ENCODE measurements at regions not wholly inside any gene's neighbourhood (a gene's known extent, or its start where the extent isn't known, plus 50 kb on each side); places are given as distances from the start of the nearest gene placed in this dataset.

DNA sequence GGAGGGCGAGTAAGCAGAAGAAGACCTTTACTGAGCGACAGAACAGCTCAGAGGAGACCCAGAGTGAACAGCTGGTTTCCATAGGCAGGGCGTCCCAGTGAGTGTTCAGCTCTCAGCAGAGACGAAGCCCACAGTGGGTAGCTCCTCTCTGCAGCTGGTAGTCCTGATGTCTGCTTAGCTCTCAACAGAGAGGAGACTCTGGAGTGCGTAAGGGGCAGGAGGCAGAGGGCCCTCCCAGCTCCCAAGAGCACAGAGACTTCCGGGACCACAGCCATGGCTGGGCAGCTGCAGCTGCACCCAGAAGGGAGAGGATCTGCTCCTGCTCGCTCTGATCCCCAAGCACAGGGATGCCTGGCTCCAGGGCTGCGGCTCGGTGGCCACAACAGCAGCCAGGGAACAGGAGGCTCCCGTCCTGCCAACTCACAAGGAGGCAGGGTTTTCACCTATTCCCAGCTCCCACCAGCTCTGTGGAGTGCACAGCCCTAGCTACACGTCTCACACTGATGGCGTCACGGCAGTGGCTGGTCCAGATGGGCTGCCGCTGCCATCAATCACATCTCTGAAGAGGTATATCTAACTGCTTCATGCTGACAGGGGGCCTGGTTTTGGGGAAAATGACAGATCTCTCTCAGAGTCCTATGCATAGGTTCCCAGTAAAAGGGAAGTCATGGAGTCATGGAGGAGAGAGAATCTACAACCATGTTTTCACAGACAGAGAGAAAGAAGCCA, 2660.1 kb upstream of the PCDH20 start:
- no peak for DNase-seq (ENCODE audit: low spot score)

DNA sequence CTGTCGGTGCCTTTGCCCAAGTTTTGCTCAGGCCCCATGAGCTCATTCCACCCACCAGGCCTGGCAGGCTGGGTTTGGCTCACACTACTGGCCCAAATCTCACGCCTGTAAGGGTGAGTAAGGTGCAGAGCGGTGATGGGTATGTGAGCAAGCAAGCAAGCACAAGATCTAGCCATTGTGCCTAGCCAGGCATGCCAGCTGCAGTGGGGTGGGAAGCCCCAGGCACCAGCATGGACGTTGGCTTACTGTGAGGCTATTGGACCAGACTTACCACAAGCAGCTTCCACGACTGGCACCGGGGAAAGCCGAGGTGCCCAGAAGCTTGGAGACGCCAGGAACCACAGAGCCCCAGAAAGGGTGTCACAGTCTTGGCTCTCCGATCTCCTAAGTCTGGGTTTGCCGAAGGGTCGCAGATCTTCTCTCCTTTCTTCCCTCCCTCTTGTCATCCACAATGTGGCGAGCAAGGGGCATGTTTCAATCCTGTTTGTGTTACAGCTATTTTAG, 2659.4 kb upstream of the PCDH20 start:
- DNase-seq (ENCODE audit: low spot score) = no peak

DNA sequence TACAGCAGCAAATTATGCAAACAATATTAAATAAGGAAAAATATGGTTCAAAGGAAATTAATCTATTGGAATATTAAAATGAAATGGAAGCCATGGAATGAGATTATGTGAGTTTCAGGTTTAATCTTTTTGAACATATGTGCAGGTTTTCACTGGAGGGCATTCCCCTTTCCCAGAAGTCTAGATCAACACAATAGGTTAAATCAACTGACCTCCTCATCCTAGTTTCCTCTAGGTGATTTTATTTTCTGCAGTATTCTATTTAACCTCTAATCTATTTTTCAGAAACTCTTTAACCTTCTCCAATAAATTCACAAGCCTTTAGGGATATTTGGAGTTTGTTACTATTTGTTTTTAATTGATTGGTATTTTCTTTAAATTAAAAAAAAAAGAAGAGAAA, 2657.6 kb upstream of the PCDH20 start:
- DNase-seq (ENCODE audit: low spot score) = no peak

DNA sequence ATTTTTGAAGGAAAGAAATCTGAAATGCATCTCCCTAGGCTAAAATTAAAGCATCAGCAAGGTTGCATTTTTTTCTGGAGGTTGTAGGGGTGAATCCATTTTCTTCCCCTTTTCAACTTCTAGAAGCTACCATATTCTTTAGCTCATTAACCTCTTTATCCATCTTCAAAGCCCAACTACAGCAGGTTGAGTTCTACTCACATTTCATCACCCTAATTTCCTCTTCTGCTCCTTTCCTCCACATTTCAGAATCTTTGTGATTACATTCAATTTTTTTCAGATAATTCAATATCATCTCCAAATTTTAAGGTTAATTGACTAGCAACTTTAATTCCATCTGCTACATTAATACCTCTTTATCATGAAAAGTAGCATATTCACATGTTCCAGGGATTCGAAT, 2655.7 kb upstream of the PCDH20 start:
- no peak for DNase-seq (ENCODE audit: low spot score)

DNA sequence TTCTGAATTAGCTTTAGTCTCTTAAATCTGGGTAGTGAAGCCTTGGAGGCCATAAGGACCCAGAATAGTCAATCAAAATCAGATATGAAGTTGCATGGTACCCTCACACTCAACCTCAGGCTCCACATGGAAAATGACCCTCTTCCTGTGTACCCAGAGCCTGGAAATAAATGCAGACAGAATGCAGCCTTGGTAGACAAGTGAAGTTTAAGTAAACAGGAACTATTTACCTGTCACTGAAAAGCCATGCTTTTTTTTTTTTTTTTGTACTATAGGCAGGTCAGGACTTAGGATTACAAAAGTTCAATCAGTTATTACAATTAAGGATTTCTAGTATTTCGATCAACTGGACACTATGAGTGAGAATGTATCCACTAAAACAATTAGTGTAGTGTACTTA, 2654.2 kb upstream of the PCDH20 start:
- DNase-seq (ENCODE audit: low spot score) = no peak

DNA sequence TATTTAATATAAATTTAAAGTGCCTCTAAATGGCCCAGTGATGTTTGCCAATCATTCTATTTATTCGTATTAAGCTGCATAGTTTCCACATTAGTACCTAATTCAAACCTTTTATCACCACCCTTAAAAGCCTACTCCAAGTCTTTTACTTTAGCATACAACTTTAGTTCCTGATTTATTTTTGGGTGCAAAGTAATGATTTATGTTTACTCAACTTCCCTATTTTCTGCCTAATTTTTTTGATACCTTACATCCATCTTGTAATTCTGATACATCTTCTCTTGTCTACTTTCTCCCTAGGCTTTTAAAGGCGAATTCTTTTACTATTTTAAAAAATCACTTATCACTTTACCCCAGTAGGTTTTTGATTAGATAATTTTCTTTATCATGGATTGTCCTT, 2651.1 kb upstream of the PCDH20 start:
- no peak for DNase-seq (ENCODE audit: low spot score)

DNA sequence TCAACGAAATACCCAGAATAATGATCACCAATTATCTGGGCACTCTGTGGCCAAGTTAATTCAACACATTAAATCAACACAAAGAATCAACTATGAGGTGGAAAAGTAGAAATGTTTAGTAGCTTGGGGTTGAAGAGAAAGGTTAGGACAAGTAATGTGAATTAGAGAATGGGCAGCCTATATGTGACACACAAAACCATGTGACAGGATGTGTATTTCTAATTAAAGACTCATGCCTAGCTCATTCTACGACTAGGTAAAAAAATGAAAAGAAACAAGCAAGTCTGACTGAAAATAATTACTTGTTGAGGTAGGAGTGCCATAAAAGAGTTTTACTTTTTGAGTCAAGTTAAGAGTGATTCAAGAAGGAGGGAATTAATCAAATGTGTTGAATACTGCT, 2646.0 kb upstream of the PCDH20 start:
- DNase-seq (ENCODE audit: low spot score) = no peak

DNA sequence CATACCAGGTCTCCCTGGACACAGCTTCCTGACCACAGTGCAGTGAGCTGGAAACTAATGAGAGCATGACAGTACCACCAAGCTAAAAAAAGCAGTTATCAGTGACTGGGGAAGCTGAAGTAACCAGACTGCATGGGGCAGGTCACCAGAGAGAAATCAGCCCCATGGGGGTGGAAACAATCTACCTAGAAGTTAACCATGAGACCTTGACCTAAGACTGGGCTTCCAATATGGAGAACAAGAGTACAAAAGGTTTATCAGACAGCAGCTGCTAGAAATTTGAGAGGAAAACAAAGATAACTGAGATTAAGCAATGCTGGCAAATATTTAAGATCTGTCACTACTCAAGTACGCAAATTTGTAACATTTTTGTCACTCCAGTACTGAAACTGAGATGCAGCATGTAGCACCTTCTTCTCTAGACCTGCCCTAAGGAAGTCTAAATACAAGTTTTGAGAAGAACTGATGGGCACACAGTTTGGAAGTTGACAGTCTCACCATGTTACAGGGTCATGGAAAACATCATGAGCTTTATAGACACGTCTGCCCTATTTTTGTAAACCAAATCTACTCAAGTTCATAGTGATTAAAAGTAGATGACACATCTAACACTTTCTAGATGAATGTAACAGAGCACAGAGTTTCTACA, 2641.8 kb upstream of the PCDH20 start:
- DNase-seq (ENCODE audit: low spot score) = no peak

DNA sequence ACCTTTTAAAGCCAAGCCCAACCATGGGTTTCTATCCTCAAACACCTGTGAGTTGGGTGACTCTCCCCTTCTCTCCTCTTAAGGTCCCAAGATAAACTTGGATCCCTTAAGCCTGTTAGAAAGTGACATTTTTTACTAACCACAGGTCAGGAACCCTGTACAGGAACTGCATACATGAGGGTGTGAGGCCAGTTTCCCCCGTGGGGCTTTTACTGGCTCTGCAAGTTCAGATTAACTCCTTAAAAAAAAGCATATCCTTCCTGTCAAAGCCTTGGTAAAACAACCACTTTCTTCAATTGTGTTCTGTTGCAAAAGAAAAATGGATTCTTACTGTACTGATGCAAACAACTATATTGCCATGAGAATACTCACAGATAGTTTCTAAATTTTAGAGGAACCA, 2638.7 kb upstream of the PCDH20 start:
- no peak for DNase-seq (ENCODE audit: low spot score)

DNA sequence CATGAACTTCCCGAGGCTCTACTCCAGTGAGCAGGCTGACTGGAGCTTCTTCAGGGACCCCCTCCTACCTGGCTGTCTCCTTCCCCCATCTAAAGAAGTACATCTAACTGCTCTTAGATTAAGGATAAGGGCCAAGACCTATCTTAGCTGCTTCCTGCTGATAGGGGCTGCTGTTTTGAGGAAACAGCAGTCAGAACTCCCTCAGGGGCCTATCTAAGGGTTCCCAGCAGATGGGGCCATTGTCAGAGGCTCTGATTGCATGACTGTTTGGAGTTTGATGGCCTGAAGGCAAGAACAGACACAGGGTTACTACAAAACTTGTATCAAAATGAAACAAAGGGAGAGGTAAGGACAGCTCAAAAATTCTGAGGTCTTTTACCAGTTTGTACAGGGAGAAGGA, 2636.9 kb upstream of the PCDH20 start:
- DNase-seq (ENCODE audit: low spot score) = no peak

DNA sequence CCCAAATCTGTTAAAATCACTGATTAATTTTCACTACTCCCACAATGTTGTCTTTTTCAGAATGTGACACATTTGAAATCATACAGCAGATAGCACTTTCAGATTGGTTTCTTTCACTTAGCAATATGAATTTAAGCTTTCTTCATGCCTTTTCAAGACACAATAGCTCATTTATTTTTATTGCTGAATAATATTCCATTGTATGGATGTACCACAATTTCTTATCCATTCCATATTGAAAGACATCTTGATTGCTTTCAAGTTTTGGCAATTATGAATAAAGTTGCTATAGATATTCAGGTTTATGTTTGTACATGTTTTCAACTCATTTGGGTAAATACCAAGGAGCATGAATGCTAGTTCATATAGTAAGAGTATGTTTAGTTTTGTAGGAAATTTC, 2635.6 kb upstream of the PCDH20 start:
- DNase-seq (ENCODE audit: low spot score) = no peak

DNA sequence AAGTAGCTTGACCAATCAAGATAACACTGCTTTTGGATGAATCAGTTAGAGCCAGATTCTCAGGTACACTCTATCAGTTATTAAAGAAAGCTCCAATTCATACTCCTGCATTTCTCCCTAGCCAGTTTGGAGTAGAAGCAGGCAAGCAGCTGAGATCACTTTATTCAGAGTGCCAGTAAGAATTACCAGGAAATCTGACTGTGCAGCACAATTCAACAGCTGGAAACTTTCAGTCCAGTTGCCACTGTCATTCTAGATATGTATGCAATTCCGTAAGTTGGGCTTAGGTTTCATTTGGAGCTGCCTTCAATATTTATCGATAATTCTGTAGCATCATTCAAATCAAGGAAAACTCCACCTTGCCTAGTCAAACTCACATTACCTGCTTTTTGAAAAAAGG, 2625.6 kb upstream of the PCDH20 start:
- DNase-seq (ENCODE audit: low spot score) = no peak

DNA sequence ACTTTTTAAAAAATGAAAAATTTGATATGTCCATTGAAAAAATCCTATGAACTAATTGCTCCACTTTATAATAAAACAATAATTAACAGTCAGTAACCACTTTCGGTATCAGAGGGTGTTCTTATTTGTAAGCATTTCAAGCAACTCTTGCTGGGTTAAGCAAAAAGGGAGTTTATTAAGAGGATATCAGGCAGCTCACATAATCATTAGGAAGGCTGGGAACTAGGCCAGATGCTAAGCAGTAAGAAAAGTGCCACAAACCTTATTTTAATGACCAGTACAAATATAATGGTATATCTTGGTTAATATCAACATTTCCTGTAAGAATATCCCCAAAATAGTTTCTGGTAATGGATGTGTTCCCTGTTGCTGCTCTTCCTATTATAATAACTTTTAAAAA, 2618.3 kb upstream of the PCDH20 start:
- no peak for DNase-seq (ENCODE audit: low spot score)

DNA sequence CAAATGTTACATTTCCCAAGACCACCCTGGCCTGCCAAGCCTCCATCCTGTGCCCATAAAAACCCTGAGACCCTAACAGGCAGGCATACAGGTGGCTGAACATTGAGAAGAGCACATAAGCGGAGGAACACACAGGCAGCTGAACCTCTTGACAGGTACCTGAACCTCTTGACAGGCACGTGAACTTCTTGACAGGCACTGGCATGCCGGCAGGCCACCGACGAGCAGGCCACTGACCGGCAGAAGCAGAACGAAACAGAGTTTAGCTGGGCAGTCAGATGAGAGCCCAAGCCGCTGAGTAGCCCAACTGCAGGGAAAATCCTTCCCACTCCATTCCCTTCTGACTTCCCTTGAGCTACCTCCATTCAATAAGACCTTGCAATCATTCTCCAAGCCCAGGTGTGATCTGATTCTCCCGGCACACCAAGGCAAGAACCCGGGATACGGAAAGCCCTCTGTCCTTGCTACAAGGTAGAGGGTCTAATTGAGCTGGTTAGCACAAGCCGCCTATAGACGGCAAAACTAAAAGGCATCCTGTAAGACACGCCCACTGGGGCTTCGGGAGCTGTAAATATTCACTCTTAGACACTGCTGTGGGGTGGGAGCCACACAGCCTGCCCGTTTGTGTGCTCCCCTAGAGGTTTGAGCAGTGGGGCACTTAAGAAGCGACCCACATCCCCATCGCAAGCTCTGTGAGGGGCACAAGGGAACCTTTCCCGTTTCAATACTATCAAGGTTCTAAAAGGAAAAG, 2613.9 kb upstream of the PCDH20 start:
- DNase-seq (ENCODE audit: low spot score) = no peak

DNA sequence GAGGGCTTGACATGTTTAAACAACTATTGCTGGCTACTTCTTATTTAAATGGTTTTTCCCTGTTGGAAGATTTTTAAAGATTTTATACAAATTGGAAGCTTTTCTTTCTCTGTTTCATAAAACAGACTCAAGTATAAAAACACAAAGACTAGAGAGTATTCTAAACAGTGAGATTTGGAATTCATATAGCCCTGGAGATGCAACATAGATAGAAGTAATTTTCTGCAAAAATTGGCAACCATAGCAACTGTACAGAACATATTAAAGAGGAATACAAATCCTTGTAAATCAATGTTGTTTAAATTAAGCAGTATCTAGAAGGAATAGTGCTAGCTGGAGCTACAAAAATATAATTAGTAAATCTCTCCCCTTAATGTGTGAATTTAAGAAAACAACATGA, 2612.9 kb upstream of the PCDH20 start:
- DNase-seq (ENCODE audit: low spot score) = no peak

DNA sequence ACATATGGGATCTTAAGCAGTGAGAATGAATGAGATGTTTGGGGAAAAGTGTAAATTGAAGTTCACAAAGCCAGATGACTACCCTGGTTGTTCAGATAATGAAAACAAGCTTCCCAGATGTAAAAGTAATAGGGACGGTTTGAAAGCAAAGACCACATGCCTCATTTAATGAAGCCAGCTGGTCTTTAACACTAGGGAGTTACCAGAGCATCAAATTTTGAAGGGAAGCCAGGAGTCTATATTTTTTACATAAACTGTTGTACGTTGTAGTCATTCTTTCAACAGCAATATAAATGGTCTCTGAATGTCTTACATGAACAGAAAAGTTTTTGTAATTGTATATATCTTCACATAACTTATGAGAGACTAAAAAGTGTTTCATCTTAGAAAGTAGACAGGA, 2604.5 kb upstream of the PCDH20 start:
- DNase-seq (ENCODE audit: low spot score) = no peak

DNA sequence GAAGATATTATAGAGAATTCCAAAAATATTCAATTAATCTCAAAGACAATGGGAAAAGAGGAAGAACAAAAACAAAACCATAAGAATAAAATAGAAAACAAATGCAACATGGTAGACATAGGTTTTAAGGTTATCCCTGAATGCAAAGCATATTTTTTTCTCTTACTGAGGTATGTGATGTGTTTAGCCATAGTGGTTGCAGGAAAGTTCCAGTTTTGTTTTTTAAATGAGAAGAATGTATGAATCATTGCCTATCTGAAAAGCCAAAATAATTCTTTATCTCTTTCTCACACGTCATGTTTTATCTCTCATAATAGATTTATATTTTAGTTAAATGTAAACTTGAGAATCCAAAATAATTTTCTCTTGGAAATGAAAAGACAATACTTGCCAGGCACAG, 2591.7 kb upstream of the PCDH20 start:
- DNase-seq (ENCODE audit: low spot score) = no peak

DNA sequence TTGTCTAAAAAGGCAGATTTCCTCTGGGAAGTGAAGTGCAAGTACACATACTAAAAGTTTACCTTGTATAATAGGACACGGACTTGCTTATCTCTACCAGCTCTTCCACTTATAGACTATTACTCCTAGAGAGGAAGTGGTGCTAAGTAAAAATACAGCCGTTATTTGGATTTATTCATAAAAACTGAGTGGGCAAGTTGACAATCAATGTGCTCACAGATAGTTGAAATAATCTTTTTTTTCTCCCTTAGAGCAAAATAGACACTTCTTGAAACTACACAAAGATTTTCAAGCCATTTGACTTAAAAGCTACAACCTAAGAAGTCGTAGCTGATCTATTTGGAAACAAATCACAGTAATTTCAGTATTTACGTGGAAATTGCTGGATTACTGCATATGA, 2584.7 kb upstream of the PCDH20 start:
- no peak for DNase-seq (ENCODE audit: low spot score)

DNA sequence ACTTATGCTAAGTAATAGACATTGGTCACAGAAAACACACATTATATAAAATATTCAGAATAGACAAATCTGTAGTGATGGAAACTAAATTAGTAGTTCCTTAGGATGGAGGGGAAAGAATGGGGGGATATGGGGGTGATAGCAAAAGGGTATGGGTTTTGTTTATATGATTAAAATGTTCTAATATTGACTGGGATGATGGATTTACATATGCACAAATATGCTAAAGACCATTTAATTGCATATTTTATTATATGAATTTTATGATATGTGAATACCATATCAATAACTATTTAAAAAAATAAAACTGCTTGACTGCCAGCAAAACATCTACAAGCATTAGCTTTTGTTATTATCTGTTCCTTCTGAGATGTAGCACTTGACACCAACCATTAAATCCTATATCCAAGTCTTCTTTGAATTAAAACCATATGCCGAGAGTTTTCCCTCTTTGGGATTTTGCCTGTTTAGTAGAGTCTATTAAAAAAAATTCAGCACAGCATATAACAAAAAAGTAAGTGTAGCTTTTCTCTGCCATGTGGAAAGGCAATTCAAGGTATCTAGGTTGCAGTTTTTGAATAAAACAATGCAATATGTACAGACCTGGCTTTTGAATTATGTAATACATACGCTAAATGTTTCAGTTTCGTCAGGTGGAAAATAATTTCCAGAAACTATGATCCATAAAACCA, 2584.1 kb upstream of the PCDH20 start:
- no peak for DNase-seq (ENCODE audit: low spot score)

DNA sequence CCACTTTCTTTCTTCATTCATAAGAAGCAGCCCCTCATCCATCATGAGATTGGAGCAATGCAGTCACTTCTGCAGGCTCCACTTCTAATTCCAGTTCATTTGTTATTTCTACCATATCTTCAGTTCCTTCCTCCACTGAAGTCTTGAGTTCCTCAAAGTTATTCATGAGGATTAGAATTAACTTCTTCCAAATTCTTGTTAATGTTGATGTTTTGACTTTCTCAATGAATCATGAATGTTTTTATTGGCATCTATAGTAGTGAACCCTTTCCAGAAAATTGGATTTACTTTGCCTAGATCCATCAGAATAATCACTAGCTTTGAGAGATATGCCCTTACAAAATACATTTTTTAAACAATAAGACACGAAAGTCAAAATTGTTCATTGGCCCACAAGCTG, 2567.7 kb upstream of the PCDH20 start:
- DNase-seq (ENCODE audit: low spot score) = no peak

DNA sequence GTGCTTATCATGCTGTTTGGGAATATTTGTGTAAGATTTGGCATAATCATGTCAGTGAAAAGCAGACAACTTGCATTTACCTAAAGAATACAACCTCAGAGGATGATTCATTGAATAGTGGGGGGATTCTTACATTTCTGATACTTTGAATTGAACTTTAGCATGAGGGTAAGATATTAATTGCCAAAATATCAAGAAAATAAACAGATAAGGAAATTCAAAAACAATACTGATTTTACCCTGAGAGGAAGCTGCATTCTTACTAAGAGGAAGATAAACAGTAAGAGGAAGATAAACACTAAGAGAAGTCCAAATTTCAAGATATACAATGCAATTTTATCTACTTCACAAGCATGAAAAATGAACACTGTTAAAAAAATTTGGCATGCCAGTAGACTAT, 2564.3 kb upstream of the PCDH20 start:
- no peak for DNase-seq (ENCODE audit: low spot score)

DNA sequence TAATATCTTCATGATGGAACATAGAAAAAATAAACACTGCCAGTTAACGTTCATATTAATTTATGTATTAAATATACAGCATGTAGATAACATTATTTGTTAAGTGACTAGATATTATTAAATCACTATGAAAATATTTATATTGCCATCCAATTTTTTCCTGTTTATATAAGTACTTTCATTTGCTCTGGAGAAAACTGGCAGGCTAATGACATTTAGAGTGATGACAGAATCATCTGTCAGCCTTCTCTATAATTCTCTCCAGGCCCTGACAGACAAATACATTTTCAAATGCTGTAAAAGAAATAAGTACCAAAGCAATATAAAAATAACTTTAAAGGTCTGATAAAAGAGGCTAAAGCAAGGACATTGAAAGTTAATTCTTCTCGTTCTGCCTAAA, 2556.7 kb upstream of the PCDH20 start:
- no peak for DNase-seq (ENCODE audit: low spot score)

DNA sequence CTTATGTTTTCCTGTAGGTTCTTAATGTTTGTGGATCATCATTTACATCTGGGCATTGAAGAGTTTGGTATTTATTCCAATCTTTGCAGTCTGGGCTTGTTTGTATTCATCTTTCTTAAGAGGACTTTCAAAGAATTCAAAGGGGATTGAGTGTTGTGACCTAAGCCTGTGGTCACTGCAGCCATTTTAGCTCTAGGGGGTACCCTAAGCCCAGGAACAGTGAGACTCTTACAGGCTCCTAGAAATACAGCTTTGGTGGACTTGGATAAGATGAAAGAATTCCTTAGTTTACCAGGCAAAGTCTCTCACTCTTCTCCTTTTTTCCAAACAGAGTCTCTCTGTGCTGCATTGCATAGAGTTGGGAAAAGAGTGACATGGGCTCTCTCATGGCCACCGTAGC, 2539.0 kb upstream of the PCDH20 start:
- DNase-seq (ENCODE audit: low spot score) = no peak
